ENCODE measurements at regions not wholly inside any gene's neighbourhood (a gene's known extent, or its start where the extent isn't known, plus 50 kb on each side); places are given as distances from the start of the nearest gene placed in this dataset.

DNA sequence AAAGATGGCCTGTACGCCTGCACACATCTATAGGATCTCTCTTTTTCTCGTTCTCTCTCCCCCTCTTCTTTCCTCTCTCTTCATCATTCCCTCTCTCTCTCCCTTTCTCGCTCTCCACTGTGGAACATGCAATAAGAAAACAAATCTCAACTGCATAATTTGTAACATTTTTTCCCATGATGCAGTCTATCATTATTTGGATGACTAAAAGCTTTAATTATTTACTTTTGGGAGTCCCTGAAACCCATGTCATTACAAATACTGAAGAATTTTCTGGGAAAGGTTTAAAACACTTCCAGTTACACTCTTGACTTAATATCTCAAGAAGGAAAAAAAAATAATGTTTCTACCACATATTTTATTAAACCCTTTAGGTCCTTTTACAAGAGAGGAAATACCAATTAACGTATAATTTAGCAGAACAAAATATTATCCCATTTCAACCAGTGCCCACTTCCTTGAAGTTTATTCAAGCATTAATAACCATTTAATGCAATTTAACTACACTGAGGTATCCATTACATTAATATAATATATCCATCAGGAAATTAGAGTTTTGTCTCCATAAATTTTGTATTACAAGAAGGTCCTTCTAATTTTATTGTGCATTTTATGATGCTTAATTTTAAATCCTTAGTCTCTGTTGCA, 1615.2 kb upstream of the ACVR2A start:
- TF ChIP-seq, protein P1, sequence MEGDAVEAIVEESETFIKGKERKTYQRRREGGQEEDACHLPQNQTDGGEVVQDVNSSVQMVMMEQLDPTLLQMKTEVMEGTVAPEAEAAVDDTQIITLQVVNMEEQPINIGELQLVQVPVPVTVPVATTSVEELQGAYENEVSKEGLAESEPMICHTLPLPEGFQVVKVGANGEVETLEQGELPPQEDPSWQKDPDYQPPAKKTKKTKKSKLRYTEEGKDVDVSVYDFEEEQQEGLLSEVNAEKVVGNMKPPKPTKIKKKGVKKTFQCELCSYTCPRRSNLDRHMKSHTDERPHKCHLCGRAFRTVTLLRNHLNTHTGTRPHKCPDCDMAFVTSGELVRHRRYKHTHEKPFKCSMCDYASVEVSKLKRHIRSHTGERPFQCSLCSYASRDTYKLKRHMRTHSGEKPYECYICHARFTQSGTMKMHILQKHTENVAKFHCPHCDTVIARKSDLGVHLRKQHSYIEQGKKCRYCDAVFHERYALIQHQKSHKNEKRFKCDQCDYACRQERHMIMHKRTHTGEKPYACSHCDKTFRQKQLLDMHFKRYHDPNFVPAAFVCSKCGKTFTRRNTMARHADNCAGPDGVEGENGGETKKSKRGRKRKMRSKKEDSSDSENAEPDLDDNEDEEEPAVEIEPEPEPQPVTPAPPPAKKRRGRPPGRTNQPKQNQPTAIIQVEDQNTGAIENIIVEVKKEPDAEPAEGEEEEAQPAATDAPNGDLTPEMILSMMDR (IDR thresholded peaks at IDR 0.05; ENCODE audit: unreplicated experiment) = no peak

DNA sequence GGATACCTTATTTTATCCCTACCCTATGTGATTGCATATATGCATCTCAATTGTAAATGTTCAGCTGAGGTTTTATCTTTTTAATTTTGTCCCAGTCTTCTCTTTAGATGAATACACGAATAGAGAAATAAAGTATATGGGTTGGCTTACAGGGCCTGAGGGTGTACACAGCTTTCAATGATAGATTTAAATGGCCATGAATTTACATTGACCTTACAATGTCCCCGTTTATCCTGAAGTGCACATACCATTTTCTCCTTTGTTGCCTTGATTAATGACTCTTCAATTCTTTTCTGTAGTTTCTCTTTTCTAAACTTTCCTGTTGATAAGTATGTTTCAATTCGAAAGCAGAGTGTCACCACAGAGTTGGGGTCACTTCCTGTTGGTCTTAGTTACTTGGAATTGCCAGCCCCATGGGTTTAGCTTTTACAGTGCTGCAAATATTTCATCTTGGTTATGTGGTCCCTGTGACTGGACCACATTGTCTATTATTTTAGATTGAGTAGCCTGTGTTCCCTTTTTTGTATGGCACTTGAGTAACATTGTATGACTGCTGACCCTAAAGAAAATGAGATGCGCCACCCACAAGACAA, 1616.3 kb upstream of the ACVR2A start:
- H3K36me3 Mint-ChIP-seq (ENCODE audit: insufficient read depth) = no peaks in the 10 kb centered on the region
- no peak for DNase-seq (ENCODE audit: low spot score, unreplicated experiment)
- peak overlapping the region; percentile 15 for H3K27ac Mint-ChIP-seq
- no peaks in the 10 kb centered on the region for H3K27me3 Mint-ChIP-seq
- H3K4me1 Mint-ChIP-seq (ENCODE audit: low read depth) = peaks cover 20% of the 10 kb centered on the region
- TF ChIP-seq, protein P1 (IDR thresholded peaks at IDR 0.05; ENCODE audit: unreplicated experiment) = no peak
- no peak overlapping the region for H3K4me3 Mint-ChIP-seq (ENCODE audit: low read depth)
- peaks cover 4% of the 10 kb centered on the region for H3K9me3 Mint-ChIP-seq (ENCODE audit: low read depth)

More for the DNA sequence above, 1615.2 kb upstream of the ACVR2A start:
- Mint-ChIP-seq H3K27ac (no peak overlapping the region), H3K4me1 (ENCODE audit: low read depth) (peaks cover 20% of the 10 kb centered on the region), H3K27me3 (no peaks in the 10 kb centered on the region), H3K9me3 (ENCODE audit: low read depth) (peaks cover 4% of the 10 kb centered on the region), H3K4me3 (ENCODE audit: low read depth) (no peak overlapping the region), H3K36me3 (ENCODE audit: insufficient read depth) (no peaks in the 10 kb centered on the region)
- DNase-seq (ENCODE audit: low spot score, unreplicated experiment) = no peak

- DNase-seq (ENCODE audit: low spot score, unreplicated experiment) = no peak
- H3K4me3 Mint-ChIP-seq (ENCODE audit: low read depth) = no peak overlapping the region
- TF ChIP-seq, protein P1 (IDR thresholded peaks at IDR 0.05; ENCODE audit: unreplicated experiment) = no peak
- no peaks in the 10 kb centered on the region for H3K27me3 Mint-ChIP-seq
- peaks cover 20% of the 10 kb centered on the region for H3K4me1 Mint-ChIP-seq (ENCODE audit: low read depth)
- H3K9me3 Mint-ChIP-seq (ENCODE audit: low read depth) = peaks cover 4% of the 10 kb centered on the region
- no peak overlapping the region for H3K27ac Mint-ChIP-seq
- H3K36me3 Mint-ChIP-seq (ENCODE audit: insufficient read depth) = no peaks in the 10 kb centered on the region
Observed at GRCh38 chr2:146228020-146228393, 1616.8 kb upstream of the ACVR2A start.

DNA sequence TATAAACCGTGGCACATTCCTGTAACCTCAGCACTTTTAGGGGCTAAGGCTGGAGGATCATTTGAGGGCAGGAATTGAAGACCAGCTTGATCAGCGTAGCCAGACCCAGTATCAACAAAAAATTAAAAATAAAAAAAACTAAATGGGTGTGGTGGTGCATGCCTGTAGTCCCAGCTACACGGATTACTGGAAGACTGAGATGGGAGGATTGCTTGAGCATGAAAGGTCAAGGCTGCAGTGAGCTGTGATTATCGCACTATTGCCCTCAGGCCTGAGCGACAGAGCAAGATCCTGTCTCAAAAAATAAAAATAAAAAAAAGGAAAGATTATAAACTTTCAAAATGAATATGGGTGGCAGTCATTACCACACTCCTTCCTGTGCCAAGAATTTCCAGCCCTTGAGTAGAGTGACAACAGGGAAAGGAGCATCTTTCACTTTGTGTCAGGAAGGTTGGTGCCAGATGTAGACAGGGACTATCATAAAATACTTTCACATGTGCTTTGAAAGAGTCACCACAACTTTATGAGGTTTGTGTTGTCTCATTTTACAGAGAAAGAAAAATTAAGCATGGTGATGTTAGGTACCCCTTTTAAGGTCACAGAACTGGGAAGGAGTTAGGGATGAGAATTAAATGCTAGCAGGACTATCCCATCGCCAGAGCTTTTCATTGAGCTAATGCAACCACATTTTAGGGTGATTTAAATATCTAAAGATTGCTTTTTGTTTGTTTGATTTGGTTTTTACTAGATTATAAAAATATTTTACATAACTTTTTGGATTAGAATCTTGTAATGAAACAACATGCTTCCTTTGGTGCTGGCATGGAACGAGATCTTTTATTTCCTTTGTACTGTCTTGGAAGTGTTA, 1617.4 kb upstream of the ACVR2A start:
- H3K27ac Mint-ChIP-seq = no peak overlapping the region
- H3K27me3 Mint-ChIP-seq = no peaks in the 10 kb centered on the region
- H3K9me3 Mint-ChIP-seq (ENCODE audit: low read depth) = peaks cover 4% of the 10 kb centered on the region
- H3K36me3 Mint-ChIP-seq (ENCODE audit: insufficient read depth) = no peaks in the 10 kb centered on the region
- DNase-seq (ENCODE audit: low spot score, unreplicated experiment) = no peak
- peaks cover 20% of the 10 kb centered on the region for H3K4me1 Mint-ChIP-seq (ENCODE audit: low read depth)
- TF ChIP-seq, protein P1 (IDR thresholded peaks at IDR 0.05; ENCODE audit: unreplicated experiment) = no peak
- no peak overlapping the region for H3K4me3 Mint-ChIP-seq (ENCODE audit: low read depth)

GRCh38 chr2:146226077-146226476, 1618.8 kb upstream of the ACVR2A start:
- Mint-ChIP-seq H3K4me1 (ENCODE audit: low read depth) (peaks cover 15% of the 10 kb centered on the region), H3K9me3 (ENCODE audit: low read depth) (peaks cover 4% of the 10 kb centered on the region), H3K36me3 (ENCODE audit: insufficient read depth) (no peaks in the 10 kb centered on the region), H3K4me3 (ENCODE audit: low read depth) (no peak overlapping the region), H3K27ac (no peak overlapping the region), H3K27me3 (no peaks in the 10 kb centered on the region)
- TF ChIP-seq, protein P1 (IDR thresholded peaks at IDR 0.05; ENCODE audit: unreplicated experiment) = no peak
- no peak for DNase-seq (ENCODE audit: low spot score, unreplicated experiment)

Measured in progenitor cell of endocrine pancreas (in vitro differentiated cells).